Left lung (tissue), 4 donors: ENCODE measurements at regions not wholly inside any gene's neighbourhood (a gene's known extent, or its start where the extent isn't known, plus 50 kb on each side); places are given as distances from the start of the nearest gene placed in this dataset.

Experiments
- ATAC-seq: fragments of 200-7000 bp; cut with Tn5 transposase; one replicate; pipeline ENCODE4 v1.9.1; 2020; ENCODE audit warnings: moderate library complexity
- DNase-seq, 4 donors: peaks; one replicate each; pipeline ENCODE4 v3.0.0-alpha.2; 2013 to 2020
- H3K27ac ChIP-seq, 2 donors: fragments of 200-600 bp; sonication (generic) in 1 of 2; one replicate each; pipeline versions ENCODE4 v1.5.0 to v1.8.0; 2020 to 2021
- H3K27me3 ChIP-seq, 2 donors: fragments of 200-600 bp; sonication (generic) in 1 of 2; one replicate each; pipeline versions ENCODE4 v1.5.0 to v1.8.0; 2020 to 2021
- H3K36me3 ChIP-seq, 2 donors: fragments of 200-600 bp; sonication (generic) in 1 of 2; one replicate each; pipeline versions ENCODE4 v1.5.0 to v1.8.0; 2020 to 2021
- H3K4me1 ChIP-seq, 2 donors: fragments of 200-600 bp; one replicate each; pipeline ENCODE4 v1.8.0; 2021
- H3K4me3 ChIP-seq, 2 donors: fragments of 200-600 bp; sonication (generic) in 1 of 2; one replicate each; pipeline versions ENCODE4 v1.5.0 to v1.8.0; 2020 to 2021; ENCODE audit warnings: mild to moderate bottlenecking in 1 of 2
- H3K9me3 ChIP-seq, 2 donors: fragments of 200-600 bp; sonication (generic) in 1 of 2; one replicate each; pipeline versions ENCODE4 v1.5.0 to v1.8.0; 2020 to 2021
- intact Hi-C, 2 donors: fragments of 100-400 bp; cut with DNase I; formaldehyde crosslinking; loops; one replicate each; pipeline versions ENCODE4 v1.11.2 to v1.14.2; 2022
- TF ChIP-seq, protein P1 (sequence below), 2 donors: fragments of 200-600 bp; sonication (generic) in 1 of 2; IDR thresholded peaks; one replicate each; pipeline versions ENCODE4 v1.5.0 to v1.8.0; 2021; ENCODE audit warnings: antibody characterized with exemption in 2 of 2
- donor health status: DM: no; HTN: yes; CAD: no.
- donor health status: DM: no; HTN: no; CAD: no.

DNA sequence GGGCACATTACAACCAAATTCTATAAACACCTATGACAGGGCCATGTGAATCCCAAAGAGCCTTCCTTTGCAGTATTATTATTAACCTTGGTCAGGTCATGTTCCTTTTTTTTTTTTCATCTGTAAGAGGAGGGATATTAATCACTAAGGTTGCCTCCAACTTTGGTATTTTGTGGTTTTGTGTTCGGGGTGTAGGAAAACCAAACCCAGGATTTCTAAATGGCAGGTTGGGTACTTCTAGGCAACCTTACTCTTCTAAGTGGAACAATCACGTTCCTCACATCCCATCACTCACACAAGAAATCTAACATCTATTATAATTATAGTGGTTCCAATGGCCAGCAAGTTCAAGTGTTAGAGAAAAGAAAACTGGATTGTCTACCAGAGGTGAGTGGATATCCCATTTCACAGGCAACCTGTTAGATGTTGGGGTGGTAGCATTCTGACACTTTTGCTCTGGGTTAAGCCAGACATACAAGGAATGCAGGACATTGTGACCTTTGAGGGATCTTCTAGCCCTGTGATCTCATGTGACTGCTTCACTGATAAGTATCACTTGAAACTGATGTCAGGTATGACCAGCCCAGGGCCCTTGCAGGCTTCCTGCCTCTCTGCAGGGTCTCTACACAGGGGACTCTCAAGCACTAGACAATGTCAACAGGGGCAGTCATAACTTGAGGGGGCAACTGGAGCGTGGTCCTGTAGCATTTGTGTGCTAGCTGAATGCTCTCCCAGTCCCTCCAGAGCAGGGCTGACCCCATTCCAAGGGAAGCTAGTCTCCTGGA, 126.2 kb upstream of the VLDLR start:
- no peaks in the 10 kb centered on the region for H3K36me3 ChIP-seq
- DNase-seq (no peak), ATAC-seq (no peak)
- H3K4me3 ChIP-seq, result no peak overlapping the region
- no peak overlapping the region for H3K27ac ChIP-seq
- TF ChIP-seq, protein P1, sequence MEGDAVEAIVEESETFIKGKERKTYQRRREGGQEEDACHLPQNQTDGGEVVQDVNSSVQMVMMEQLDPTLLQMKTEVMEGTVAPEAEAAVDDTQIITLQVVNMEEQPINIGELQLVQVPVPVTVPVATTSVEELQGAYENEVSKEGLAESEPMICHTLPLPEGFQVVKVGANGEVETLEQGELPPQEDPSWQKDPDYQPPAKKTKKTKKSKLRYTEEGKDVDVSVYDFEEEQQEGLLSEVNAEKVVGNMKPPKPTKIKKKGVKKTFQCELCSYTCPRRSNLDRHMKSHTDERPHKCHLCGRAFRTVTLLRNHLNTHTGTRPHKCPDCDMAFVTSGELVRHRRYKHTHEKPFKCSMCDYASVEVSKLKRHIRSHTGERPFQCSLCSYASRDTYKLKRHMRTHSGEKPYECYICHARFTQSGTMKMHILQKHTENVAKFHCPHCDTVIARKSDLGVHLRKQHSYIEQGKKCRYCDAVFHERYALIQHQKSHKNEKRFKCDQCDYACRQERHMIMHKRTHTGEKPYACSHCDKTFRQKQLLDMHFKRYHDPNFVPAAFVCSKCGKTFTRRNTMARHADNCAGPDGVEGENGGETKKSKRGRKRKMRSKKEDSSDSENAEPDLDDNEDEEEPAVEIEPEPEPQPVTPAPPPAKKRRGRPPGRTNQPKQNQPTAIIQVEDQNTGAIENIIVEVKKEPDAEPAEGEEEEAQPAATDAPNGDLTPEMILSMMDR (IDR thresholded peaks at IDR 0.05), result no peak
- H3K27me3 ChIP-seq, result no peaks in the 10 kb centered on the region
- intact Hi-C loops, result no loop called here
- peaks cover 0 to 3% of the 10 kb centered on the region in 2 donors for H3K4me1 ChIP-seq
- no peaks in the 10 kb centered on the region for H3K9me3 ChIP-seq

DNA sequence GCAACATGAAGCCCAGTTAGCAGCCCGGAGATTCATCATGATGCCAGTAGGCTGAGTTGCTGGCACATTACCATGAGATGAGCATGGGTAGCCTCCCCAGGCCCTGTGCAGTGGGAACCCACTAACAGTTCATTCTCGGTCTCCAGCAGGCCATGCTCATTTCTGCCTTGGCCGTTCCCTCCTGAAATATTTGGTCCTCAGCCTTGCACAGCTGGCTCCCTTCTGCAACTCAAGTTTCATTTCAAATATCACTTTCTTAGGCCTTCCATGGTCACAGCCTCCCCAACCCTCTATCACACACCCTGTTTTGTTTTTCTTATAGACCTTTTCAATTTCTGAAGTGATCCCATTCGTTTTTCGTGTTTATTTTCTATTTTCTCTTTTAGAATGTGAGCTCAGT, 125.4 kb upstream of the VLDLR start:
- TF ChIP-seq, protein P1 (IDR thresholded peaks at IDR 0.05), result no peak
- Histone ChIP-seq H3K9me3 (no peaks in the 10 kb centered on the region), H3K4me3 (no peak overlapping the region), H3K27ac (no peak overlapping the region), H3K36me3 (no peaks in the 10 kb centered on the region), H3K4me1 (peaks cover 0 to 3% of the 10 kb centered on the region in 2 donors), H3K27me3 (no peaks in the 10 kb centered on the region)
- DNase-seq, result peak in 2 of 4 donors; percentile 36 to 66
- no peak for ATAC-seq
- intact Hi-C loops, result no loop called here

DNA sequence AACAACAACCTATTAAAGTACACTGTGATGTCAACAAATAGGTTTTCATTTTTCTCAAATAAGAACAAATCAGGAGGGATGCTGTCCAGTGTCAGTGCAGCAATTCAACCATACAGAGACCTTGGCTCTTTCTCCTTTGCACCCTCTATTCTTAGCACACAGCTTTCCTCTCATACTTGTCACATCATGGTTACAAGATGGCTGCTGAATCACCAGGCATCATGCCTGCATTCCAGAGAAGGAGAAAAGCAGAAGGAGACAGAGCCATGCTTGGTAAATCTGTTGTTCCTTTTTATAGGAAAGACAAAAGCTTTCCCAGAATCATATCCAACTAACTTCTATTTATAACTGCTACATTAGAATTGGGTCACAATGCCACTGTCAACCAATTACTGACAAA, 124.7 kb upstream of the VLDLR start:
- TF ChIP-seq, protein P1 (IDR thresholded peaks at IDR 0.05), result no peak
- peaks cover 0 to 3% of the 10 kb centered on the region in 2 donors for H3K4me1 ChIP-seq
- DNase-seq (no peak), ATAC-seq (no peak)
- no peaks in the 10 kb centered on the region for H3K36me3 ChIP-seq
- no peak overlapping the region for H3K27ac ChIP-seq
- intact Hi-C loops, result no loop called here
- no peaks in the 10 kb centered on the region for H3K27me3 ChIP-seq
- no peak overlapping the region for H3K4me3 ChIP-seq
- H3K9me3 ChIP-seq, result no peaks in the 10 kb centered on the region

DNA sequence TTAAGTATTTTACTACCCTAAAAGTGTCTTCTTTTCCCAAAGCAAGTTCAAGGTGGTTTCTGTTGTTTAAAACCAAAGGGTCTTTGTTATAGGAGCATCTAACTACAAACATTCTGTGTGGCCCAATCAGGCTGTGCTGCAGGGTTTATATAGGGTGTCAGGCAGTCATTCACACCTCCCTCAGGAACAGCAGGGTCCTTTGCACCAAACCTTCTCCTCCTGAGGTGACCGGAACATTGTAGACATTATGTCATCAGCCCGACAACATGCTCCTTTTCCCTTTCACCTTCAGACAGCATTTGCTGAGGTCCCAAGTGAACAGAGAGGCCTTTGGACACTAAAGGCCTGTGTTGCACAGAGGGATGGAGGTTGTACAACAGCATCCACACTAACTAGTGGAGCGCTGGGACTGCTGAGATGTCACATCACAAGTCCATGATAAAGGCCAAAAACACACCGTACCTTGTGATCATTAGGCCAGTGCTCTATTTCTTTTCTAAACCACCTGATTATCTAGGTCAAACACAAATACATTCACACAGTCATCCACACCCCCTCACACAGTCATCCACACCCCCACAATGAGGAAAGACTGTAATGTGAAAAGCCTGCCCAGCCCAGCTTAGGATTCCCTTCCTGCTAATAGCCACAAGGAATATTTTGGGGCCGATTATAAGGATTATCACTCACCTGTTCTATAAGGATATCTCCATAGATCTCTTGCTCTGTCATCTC, 123.8 kb upstream of the VLDLR start:
- no peak overlapping the region for H3K27ac ChIP-seq
- no peak for DNase-seq

DNA sequence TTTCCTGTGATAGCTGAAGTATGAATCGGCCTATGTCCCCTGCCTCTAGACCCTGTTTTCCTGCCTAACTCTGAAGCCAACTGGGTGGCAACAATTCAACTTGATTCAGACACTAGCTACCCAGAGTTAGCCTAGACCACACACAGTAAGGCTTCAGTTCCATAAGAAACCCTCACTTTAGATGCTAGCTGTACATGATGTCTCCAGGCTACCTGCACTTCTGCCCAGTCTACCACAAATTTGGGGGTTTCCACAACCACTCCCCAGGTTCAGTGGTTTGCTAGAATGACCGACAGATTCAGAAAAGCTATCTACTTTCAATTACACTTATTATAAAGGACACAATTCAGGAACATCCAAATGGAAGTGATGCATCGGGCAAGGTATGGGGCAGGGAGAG, 119.4 kb upstream of the VLDLR start:
- no peaks in the 10 kb centered on the region for H3K36me3 ChIP-seq
- ATAC-seq (no peak), DNase-seq (no peak)
- no peaks in the 10 kb centered on the region for H3K4me1 ChIP-seq
- H3K9me3 ChIP-seq, result no peaks in the 10 kb centered on the region
- H3K27me3 ChIP-seq, result no peaks in the 10 kb centered on the region
- TF ChIP-seq, protein P1 (IDR thresholded peaks at IDR 0.05), result no peak
- H3K4me3 ChIP-seq, result no peak overlapping the region
- no peak overlapping the region for H3K27ac ChIP-seq
- intact Hi-C loops, result no loop called here

More for the DNA sequence above, 123.8 kb upstream of the VLDLR start:
- ATAC-seq, result no peak
- intact Hi-C loops, result no loop called here
- H3K9me3 ChIP-seq, result no peaks in the 10 kb centered on the region
- H3K4me1 ChIP-seq, result peaks cover 0 to 3% of the 10 kb centered on the region in 2 donors
- TF ChIP-seq, protein P1 (IDR thresholded peaks at IDR 0.05), result no peak
- no peaks in the 10 kb centered on the region for H3K27me3 ChIP-seq
- no peaks in the 10 kb centered on the region for H3K36me3 ChIP-seq
- no peak overlapping the region for H3K4me3 ChIP-seq
